H9 (cell line): ENCODE measurements at regions not wholly inside any gene's neighbourhood (a gene's known extent, or its start where the extent isn't known, plus 50 kb on each side); places are given as distances from the start of the nearest gene placed in this dataset.

Experiments
- DNase-seq: peaks from one replicate; pipeline ENCODE4 v3.0.0-alpha.2; 2017
- H2AFZ ChIP-seq: one replicate; pipeline ENCODE4 v1.6.1; 2013; ENCODE audit warnings: mild to moderate bottlenecking, low read length, control low read depth, moderate library complexity
- H2AK5ac ChIP-seq: 2 replicates; pipeline ENCODE4 v1.6.1; 2013; ENCODE audit warnings: low read length, control low read depth, mixed read lengths; ENCODE audit not compliant: insufficient read length
- H2BK120ac ChIP-seq: one replicate; pipeline ENCODE4 v1.6.1; 2013; ENCODE audit warnings: low read depth, mild to moderate bottlenecking, low read length, control low read depth, inconsistent platforms; ENCODE audit not compliant: poor library complexity, severe bottlenecking
- H2BK12ac ChIP-seq: 2 replicates; pipeline ENCODE4 v1.6.1; 2013; ENCODE audit warnings: low read length, control low read depth, mixed read lengths, low read depth; ENCODE audit not compliant: insufficient read length
- H2BK15ac ChIP-seq: 2 replicates; pipeline ENCODE4 v1.6.1; 2013; ENCODE audit warnings: low read depth, low read length, control low read depth
- H2BK20ac ChIP-seq: one replicate; pipeline ENCODE4 v1.6.1; 2013; ENCODE audit warnings: low read depth, mild to moderate bottlenecking, low read length, control low read depth, inconsistent platforms; ENCODE audit not compliant: poor library complexity, severe bottlenecking
- H2BK5ac ChIP-seq: 2 replicates; pipeline ENCODE4 v1.6.1; 2013; ENCODE audit warnings: low read length, control low read depth, mixed read lengths; ENCODE audit not compliant: insufficient read length
- H3K14ac ChIP-seq: 2 replicates; pipeline ENCODE4 v1.6.1; 2013; ENCODE audit warnings: low read length, control low read depth; ENCODE audit not compliant: insufficient read depth
- H3K18ac ChIP-seq: 2 replicates; pipeline ENCODE4 v1.6.1; 2013; ENCODE audit warnings: low read depth, mild to moderate bottlenecking, mixed read lengths, low read length, control low read depth; ENCODE audit not compliant: insufficient read length
- H3K23ac ChIP-seq: 2 replicates; pipeline ENCODE4 v1.6.1; 2013; ENCODE audit warnings: low read length, control low read depth, mixed read lengths, low read depth; ENCODE audit not compliant: insufficient read length
- H3K23me2 ChIP-seq: 2 replicates; pipeline ENCODE4 v1.6.1; 2013; ENCODE audit warnings: low read depth, mild to moderate bottlenecking, mixed read lengths, low read length, control low read depth; ENCODE audit not compliant: insufficient read length, poor library complexity, severe bottlenecking
- H3K27ac ChIP-seq: 2 replicates; pipeline ENCODE4 v1.5.1; 2013; ENCODE audit warnings: low read length, control low read depth, mixed read lengths, low read depth; ENCODE audit not compliant: insufficient read length
- H3K27me3 ChIP-seq: 2 replicates; pipeline ENCODE4 v1.6.1; 2013; ENCODE audit warnings: low read length, control low read depth, inconsistent platforms; ENCODE audit not compliant: insufficient read depth
- H3K4ac ChIP-seq: 2 replicates; pipeline ENCODE4 v1.6.1; 2013; ENCODE audit warnings: low read depth, mild to moderate bottlenecking, control low read depth, inconsistent platforms, low read length, moderate library complexity
- H3K4me1 ChIP-seq: 2 replicates; pipeline ENCODE4 v1.6.1; 2013; ENCODE audit warnings: low read length, control low read depth, inconsistent platforms; ENCODE audit not compliant: insufficient read depth
- H3K4me2 ChIP-seq: 2 replicates; pipeline ENCODE4 v1.6.1; 2013; ENCODE audit warnings: low read length, control low read depth, mixed read lengths; ENCODE audit not compliant: insufficient read length, insufficient read depth
- H3K56ac ChIP-seq: 2 replicates; pipeline ENCODE4 v1.6.1; 2013; ENCODE audit warnings: low read depth, mild to moderate bottlenecking, mixed read lengths, low read length, control low read depth; ENCODE audit not compliant: insufficient read length
- H3K79me1 ChIP-seq: 2 replicates; pipeline ENCODE4 v1.6.1; 2013; ENCODE audit warnings: low read depth, mild to moderate bottlenecking, moderate library complexity, low read length, control low read depth, inconsistent platforms; ENCODE audit not compliant: insufficient read depth, poor library complexity, severe bottlenecking
- H3K79me2 ChIP-seq: 2 replicates; pipeline ENCODE4 v1.6.1; 2013; ENCODE audit warnings: low read length, control low read depth, inconsistent platforms; ENCODE audit not compliant: insufficient read depth
- H3K9ac ChIP-seq: 2 replicates; pipeline ENCODE4 v1.6.1; 2013; ENCODE audit warnings: low read length, control low read depth, mixed read lengths; ENCODE audit not compliant: insufficient read length; ENCODE audit errors: extremely low read depth
- H3K9me3 ChIP-seq: one replicate; pipeline ENCODE4 v1.6.1; 2013; ENCODE audit warnings: low read depth, low read length, inconsistent platforms; ENCODE audit not compliant: control insufficient read depth
- H3T11ph ChIP-seq: one replicate; pipeline ENCODE4 v1.6.1; 2013; ENCODE audit warnings: mild to moderate bottlenecking, low read length, control low read depth, inconsistent platforms
- H4K20me1 ChIP-seq: one replicate; pipeline ENCODE4 v1.6.1; 2013; ENCODE audit not compliant: control insufficient read depth, insufficient read length, insufficient read depth
- H4K5ac ChIP-seq: 2 replicates; pipeline ENCODE4 v1.6.1; 2013; ENCODE audit warnings: low read depth, mild to moderate bottlenecking, mixed read lengths, low read length, control low read depth; ENCODE audit not compliant: insufficient read length
- H4K8ac ChIP-seq: replicated peaks from 2 replicates; pipeline ENCODE4 v1.6.1; 2013; ENCODE audit warnings: low read length, control low read depth, mixed read lengths, low read depth; ENCODE audit not compliant: insufficient read length
- H4K91ac ChIP-seq: 2 replicates; pipeline ENCODE4 v1.6.1; 2013; ENCODE audit warnings: low read depth, mild to moderate bottlenecking, moderate library complexity, mixed read lengths, low read length, control low read depth; ENCODE audit not compliant: insufficient read length
- H3K27ac Mint-ChIP-seq, 3 experiments: 2 replicates in 2 of 3; 3 replicates in 1 of 3; pipeline ENCODE4 v1.8.0; 2020 to 2021; ENCODE audit warnings: mixed read lengths in 3 of 3, mild to moderate bottlenecking in 1 of 3, moderate library complexity in 1 of 3
- H3K27me3 Mint-ChIP-seq: 2 replicates; pipeline ENCODE4 v1.8.0; 2021; ENCODE audit warnings: low read depth, mild to moderate bottlenecking, moderate library complexity, mixed read lengths
- H3K36me3 Mint-ChIP-seq, 3 experiments: 2 replicates in 2 of 3; 3 replicates in 1 of 3; pipeline ENCODE4 v1.8.0; 2020 to 2021; ENCODE audit warnings: low read depth in 3 of 3, mixed read lengths in 3 of 3; ENCODE audit not compliant: insufficient read depth in 1 of 3
- H3K4me1 Mint-ChIP-seq, 2 experiments: 2 replicates each; pipeline ENCODE4 v1.8.0; 2020; ENCODE audit warnings: mixed read lengths in 2 of 2
- H3K4me3 Mint-ChIP-seq, 2 experiments: 2 replicates in 1 of 2; 3 replicates in 1 of 2; pipeline ENCODE4 v1.8.0; 2020 to 2021; ENCODE audit warnings: mild to moderate bottlenecking in 2 of 2, mixed read lengths in 2 of 2, moderate library complexity in 1 of 2
- H3K9me3 Mint-ChIP-seq, 2 experiments: 2 replicates in 1 of 2; 3 replicates in 1 of 2; pipeline ENCODE4 v1.8.0; 2020; ENCODE audit warnings: mild to moderate bottlenecking in 2 of 2, mixed read lengths in 2 of 2, moderate library complexity in 1 of 2
- WGBS: extraction: QIAGEN DNeasy Blood & Tissue Kit; methylation state at CpG from one replicate; pipeline ENCODE4 v1.1.7; 2013; ENCODE audit warnings: missing lambda C conversion rate, low lambda C conversion rate, mixed read lengths; ENCODE audit not compliant: insufficient read length; ENCODE audit errors: extremely low coverage; 5-methylcytosine and 5-hydroxymethylcytosine counted together
- TF ChIP-seq, protein P1 (sequence below): fragments of 200-600 bp; sonication (generic); conservative IDR thresholded peaks from 3 replicates; pipeline ENCODE4 v1.8.0; 2021; ENCODE audit warnings: antibody characterized with exemption, mild to moderate bottlenecking

DNA sequence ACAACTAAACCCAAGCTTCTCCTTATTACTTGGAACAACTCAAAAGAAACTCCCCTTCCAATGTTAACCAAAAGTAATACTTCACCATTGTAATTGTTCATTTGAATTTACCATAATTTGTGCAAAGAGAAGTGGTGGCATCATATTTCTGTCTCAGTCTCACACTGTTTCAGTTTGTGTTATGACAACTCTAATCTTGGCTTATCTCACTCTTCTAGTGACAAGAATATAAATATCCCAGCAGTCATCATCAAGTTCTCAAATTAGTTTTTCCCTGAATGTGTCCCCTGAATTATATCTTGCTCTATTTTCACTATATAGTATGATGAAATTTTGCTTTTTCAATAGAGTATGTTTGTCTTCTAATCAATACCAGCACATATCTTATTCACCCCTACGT is 681.4 kb upstream of the PRR20A start:
- Histone ChIP-seq H3K4ac (no peak overlapping the region), H2AK5ac (no peak overlapping the region), H4K91ac (no peak overlapping the region), H3K79me2 (no peaks in the 10 kb centered on the region), H3K9me3 (no peaks in the 10 kb centered on the region), H3K14ac (no peak overlapping the region), H3T11ph (no peak overlapping the region), H2BK5ac (no peak overlapping the region), H2BK20ac (no peak overlapping the region), H2BK15ac (no peak overlapping the region), H3K18ac (no peak overlapping the region), H3K27me3 (no peaks in the 10 kb centered on the region), H4K8ac (no peak overlapping the region), H3K9ac (no peak overlapping the region), H3K23ac (no peak overlapping the region), H3K4me1 (no peaks in the 10 kb centered on the region), H4K5ac (no peak overlapping the region), H2BK120ac (no peak overlapping the region), H3K27ac (no peak overlapping the region), H4K20me1 (no peaks in the 10 kb centered on the region), H3K56ac (no peak overlapping the region), H3K4me2 (no peak overlapping the region), H2AFZ (no peak overlapping the region), H3K79me1 (no peaks in the 10 kb centered on the region), H3K23me2 (no peaks in the 10 kb centered on the region), H2BK12ac (no peak overlapping the region)
- no peak for DNase-seq
- H3K36me3 Mint-ChIP-seq, result no peaks in the 10 kb centered on the region
- no peak overlapping the region for H3K4me3 Mint-ChIP-seq
- H3K9me3 Mint-ChIP-seq, result peaks cover 0 to under 1% of the 10 kb centered on the region in 2 experiments; a peak in 3 of 5 replicates
- H3K27ac Mint-ChIP-seq, result no peak overlapping the region
- H3K27me3 Mint-ChIP-seq, result no peaks in the 10 kb centered on the region
- WGBS, result no CpG with 5 or more reads among the region's 1 CpG
- TF ChIP-seq, protein P1, sequence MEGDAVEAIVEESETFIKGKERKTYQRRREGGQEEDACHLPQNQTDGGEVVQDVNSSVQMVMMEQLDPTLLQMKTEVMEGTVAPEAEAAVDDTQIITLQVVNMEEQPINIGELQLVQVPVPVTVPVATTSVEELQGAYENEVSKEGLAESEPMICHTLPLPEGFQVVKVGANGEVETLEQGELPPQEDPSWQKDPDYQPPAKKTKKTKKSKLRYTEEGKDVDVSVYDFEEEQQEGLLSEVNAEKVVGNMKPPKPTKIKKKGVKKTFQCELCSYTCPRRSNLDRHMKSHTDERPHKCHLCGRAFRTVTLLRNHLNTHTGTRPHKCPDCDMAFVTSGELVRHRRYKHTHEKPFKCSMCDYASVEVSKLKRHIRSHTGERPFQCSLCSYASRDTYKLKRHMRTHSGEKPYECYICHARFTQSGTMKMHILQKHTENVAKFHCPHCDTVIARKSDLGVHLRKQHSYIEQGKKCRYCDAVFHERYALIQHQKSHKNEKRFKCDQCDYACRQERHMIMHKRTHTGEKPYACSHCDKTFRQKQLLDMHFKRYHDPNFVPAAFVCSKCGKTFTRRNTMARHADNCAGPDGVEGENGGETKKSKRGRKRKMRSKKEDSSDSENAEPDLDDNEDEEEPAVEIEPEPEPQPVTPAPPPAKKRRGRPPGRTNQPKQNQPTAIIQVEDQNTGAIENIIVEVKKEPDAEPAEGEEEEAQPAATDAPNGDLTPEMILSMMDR, result no peak
- no peaks in the 10 kb centered on the region for H3K4me1 Mint-ChIP-seq
